ENCODE measurements at regions not wholly inside any gene's neighbourhood (a gene's known extent, or its start where the extent isn't known, plus 50 kb on each side); places are given as distances from the start of the nearest gene placed in this dataset.

GRCh38 chr5:18749763-18750162, 1115.5 kb downstream of the TAF11L14 start:
- DNase-seq (ENCODE audit: low read depth in 2 of 2): no peak
- no peaks in the 10 kb centered on the region for H3K27me3 ChIP-seq (ENCODE audit: control insufficient read depth, insufficient read depth, low read length)
- no peak overlapping the region for H3K4me3 ChIP-seq (replicated peaks in 1 of 4; ENCODE audit: control extremely low read depth in 1 of 4, insufficient read depth in 1 of 4, low read depth in 3 of 4, low read length in 4 of 4)

GRCh38 chr5:18752317-18752716, 1118.1 kb downstream of the TAF11L14 start:
- H3K9me3 ChIP-seq (ENCODE audit: control insufficient read depth, insufficient read depth, low read depth, low read length): no peaks in the 10 kb centered on the region
- no peaks in the 10 kb centered on the region for H3K36me3 ChIP-seq (ENCODE audit: control insufficient read depth, insufficient read depth, low read length)
- H3K27ac ChIP-seq (ENCODE audit: insufficient read depth, low read length): no peak overlapping the region
- no peak for DNase-seq (ENCODE audit: low read depth in 2 of 2)
- H3K27me3 ChIP-seq (ENCODE audit: control insufficient read depth, insufficient read depth, low read length): no peaks in the 10 kb centered on the region
- no peaks in the 10 kb centered on the region for H3K79me2 ChIP-seq (ENCODE audit: control insufficient read depth, insufficient read depth, low read length)
- no peak overlapping the region for H3K9ac ChIP-seq (ENCODE audit: insufficient read depth, low read length)
- H4K20me1 ChIP-seq (ENCODE audit: control insufficient read depth, extremely low read depth, insufficient read depth, low read length): no peaks in the 10 kb centered on the region
- TF ChIP-seq EZH2 (IDR thresholded peaks at IDR 0.05; ENCODE audit: low read length, missing control alignments): no peak
- H2AFZ ChIP-seq (ENCODE audit: low read length): no peak overlapping the region
- H3K4me2 ChIP-seq (ENCODE audit: extremely low read depth, insufficient read depth, low read length): no peak overlapping the region
- H3K4me3 ChIP-seq (replicated peaks in 1 of 4; ENCODE audit: control extremely low read depth in 1 of 4, insufficient read depth in 1 of 4, low read depth in 3 of 4, low read length in 4 of 4): no peak overlapping the region
- H3K4me1 ChIP-seq (ENCODE audit: control insufficient read depth, extremely low read depth, insufficient read depth, low read length): no peaks in the 10 kb centered on the region

More at GRCh38 chr5:18749763-18750162, 1115.5 kb downstream of the TAF11L14 start:
- Histone ChIP-seq H3K4me1 (ENCODE audit: control insufficient read depth, extremely low read depth, insufficient read depth, low read length) (no peaks in the 10 kb centered on the region), H2AFZ (ENCODE audit: low read length) (no peak overlapping the region), H4K20me1 (ENCODE audit: control insufficient read depth, extremely low read depth, insufficient read depth, low read length) (no peaks in the 10 kb centered on the region), H3K36me3 (ENCODE audit: control insufficient read depth, insufficient read depth, low read length) (no peaks in the 10 kb centered on the region), H3K9ac (ENCODE audit: insufficient read depth, low read length) (no peak overlapping the region), H3K79me2 (ENCODE audit: control insufficient read depth, insufficient read depth, low read length) (no peaks in the 10 kb centered on the region), H3K9me3 (ENCODE audit: control insufficient read depth, insufficient read depth, low read depth, low read length) (no peaks in the 10 kb centered on the region), H3K27ac (ENCODE audit: insufficient read depth, low read length) (no peak overlapping the region), H3K4me2 (ENCODE audit: extremely low read depth, insufficient read depth, low read length) (no peak overlapping the region)
- TF ChIP-seq EZH2 (IDR thresholded peaks at IDR 0.05; ENCODE audit: low read length, missing control alignments): no peak
- no peak for TF ChIP-seq CTCF (conservative IDR thresholded peaks at IDR 0.05 in 1 of 2, IDR thresholded peaks at IDR 0.05 in 1 of 2; ENCODE audit: low read depth in 1 of 2, low read length in 2 of 2)

GRCh38 chr5:18754201-18754600, 1119.9 kb downstream of the TAF11L14 start:
- H3K4me1 ChIP-seq (ENCODE audit: control insufficient read depth, extremely low read depth, insufficient read depth, low read length): no peaks in the 10 kb centered on the region
- TF ChIP-seq CTCF (conservative IDR thresholded peaks at IDR 0.05 in 1 of 2, IDR thresholded peaks at IDR 0.05 in 1 of 2; ENCODE audit: low read depth in 1 of 2, low read length in 2 of 2) (no peak), EZH2 (IDR thresholded peaks at IDR 0.05; ENCODE audit: low read length, missing control alignments) (no peak)
- H2AFZ ChIP-seq (ENCODE audit: low read length): no peak overlapping the region
- no peak for DNase-seq (ENCODE audit: low read depth in 2 of 2)
- H3K27me3 ChIP-seq (ENCODE audit: control insufficient read depth, insufficient read depth, low read length): no peaks in the 10 kb centered on the region
- H4K20me1 ChIP-seq (ENCODE audit: control insufficient read depth, extremely low read depth, insufficient read depth, low read length): no peaks in the 10 kb centered on the region
- no peak overlapping the region for H3K9ac ChIP-seq (ENCODE audit: insufficient read depth, low read length)
- H3K27ac ChIP-seq (ENCODE audit: insufficient read depth, low read length): no peak overlapping the region
- H3K9me3 ChIP-seq (ENCODE audit: control insufficient read depth, insufficient read depth, low read depth, low read length): no peaks in the 10 kb centered on the region
- no peaks in the 10 kb centered on the region for H3K36me3 ChIP-seq (ENCODE audit: control insufficient read depth, insufficient read depth, low read length)
- H3K4me2 ChIP-seq (ENCODE audit: extremely low read depth, insufficient read depth, low read length): no peak overlapping the region
- H3K4me3 ChIP-seq (replicated peaks in 1 of 4; ENCODE audit: control extremely low read depth in 1 of 4, insufficient read depth in 1 of 4, low read depth in 3 of 4, low read length in 4 of 4): no peak overlapping the region
- H3K79me2 ChIP-seq (ENCODE audit: control insufficient read depth, insufficient read depth, low read length): no peaks in the 10 kb centered on the region
